NCI-H446 treated with DMSO at 0.1 percent for 48 hours (cell line): ENCODE measurements at regions not wholly inside any gene's neighbourhood (a gene's known extent, or its start where the extent isn't known, plus 50 kb on each side); places are given as distances from the start of the nearest gene placed in this dataset.
"Not testable (repeated sequence)": the region's sequence is repeated elsewhere in the genome, so short reads cannot be mapped to it uniquely, and the experiment has no call there.

ENCODE experiments used
- DNase-seq: peaks from one replicate; lab custom pipeline; 2025; lab: John Stamatoyannopoulos, UW

GRCh38 chr18:10352671-10353070, 101.8 kb upstream of the APCDD1 start:
- DNase-seq, result no peak

DNA sequence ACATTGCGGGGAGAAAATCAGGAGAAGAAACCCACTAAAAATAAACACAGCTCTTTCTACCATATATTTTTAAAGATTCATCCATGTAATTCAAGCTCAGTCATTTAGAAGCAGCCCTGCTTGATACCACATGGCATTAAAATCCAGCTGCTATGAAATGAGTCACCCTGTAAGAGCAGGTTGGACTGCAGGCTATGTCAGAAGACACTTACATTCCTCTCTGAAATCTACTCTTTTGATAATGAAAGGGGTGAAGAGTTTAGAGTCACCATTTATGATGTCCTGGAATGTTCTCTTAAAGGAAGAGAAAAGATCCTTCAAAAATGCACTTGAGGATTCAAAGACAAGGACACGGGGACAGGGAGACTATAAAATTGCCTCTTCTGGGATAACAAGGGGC, 100.6 kb upstream of the APCDD1 start:
- peak; percentile 59 for DNase-seq

DNA sequence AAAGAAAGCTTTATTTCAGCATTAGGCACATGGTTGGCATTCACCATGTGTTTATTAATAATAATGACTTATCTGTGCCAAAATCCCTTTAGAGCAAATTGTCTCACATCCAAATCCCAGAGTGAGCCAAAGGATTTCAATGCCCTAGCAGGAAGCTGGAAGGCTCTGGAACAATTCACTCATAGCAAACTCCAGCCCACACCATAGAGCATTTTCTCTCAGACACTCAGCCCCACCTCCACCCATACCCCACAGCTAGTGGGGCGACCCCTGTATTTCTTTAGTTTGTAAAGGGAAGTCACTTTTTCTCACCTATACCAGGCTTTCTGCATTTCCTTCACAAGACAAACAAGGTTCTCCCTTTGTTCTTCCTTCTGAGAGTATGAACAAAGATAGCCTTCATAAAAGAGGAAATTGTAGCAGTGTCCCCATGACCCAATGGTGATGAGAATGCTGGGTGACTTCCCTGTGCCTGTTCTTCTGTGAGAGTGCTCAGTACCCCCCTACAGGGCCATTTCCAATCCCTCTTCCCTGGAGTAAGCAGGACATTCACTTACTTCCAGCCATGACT, 100.1 kb upstream of the APCDD1 start:
- DNase-seq, result peak; percentile 63

GRCh38 chr18:10354890-10355289, 99.5 kb upstream of the APCDD1 start:
- no peak for DNase-seq

DNA sequence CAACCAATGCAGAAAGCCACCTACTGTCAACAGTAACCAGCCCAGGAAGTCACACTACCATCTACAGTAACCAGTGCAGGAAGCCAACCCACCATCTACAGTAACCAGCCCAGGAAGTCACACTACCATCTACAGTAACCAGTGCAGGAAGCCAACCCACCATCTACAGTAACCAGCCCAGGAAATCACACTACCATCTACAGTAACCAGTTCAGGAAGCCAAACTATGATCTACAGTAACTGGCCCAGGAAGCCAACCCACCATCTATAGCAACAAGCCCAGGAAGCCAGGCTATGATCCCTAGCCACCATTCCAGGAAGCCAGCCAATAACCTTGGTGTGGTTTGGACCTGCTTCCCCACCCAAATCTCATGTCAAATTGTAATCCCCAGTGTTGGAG, 97.4 kb upstream of the APCDD1 start:
- DNase-seq, result not testable (repeated sequence)

- DNase-seq, result no peak
Observed at GRCh38 chr18:10361660-10362059, 92.8 kb upstream of the APCDD1 start.

DNA sequence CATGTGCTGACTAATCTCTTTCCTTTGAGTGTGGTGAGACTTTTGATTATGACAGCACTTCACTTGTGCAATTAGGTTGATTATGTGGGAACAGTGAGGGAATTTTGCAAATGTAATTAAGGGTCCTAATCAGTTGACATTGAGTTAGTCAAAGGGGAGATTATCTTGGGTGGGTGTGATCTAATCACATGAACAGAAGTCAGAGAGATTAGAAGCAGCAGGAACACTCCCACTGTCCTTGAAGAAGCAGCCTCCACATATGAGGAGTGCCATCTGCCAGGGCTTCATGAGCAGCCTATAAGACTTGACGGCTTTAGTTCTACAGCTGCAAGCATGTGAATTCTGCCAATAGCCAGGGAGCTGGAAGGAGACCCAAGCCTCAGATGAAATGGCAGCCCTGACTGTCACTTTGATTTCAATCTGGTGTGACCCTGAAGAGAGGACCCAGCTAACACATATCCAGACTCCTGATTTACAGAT, 89.4 kb upstream of the APCDD1 start:
- DNase-seq, result no peak

GRCh38 chr18:10365901-10366300, 88.5 kb upstream of the APCDD1 start:
- DNase-seq, result no peak

DNA sequence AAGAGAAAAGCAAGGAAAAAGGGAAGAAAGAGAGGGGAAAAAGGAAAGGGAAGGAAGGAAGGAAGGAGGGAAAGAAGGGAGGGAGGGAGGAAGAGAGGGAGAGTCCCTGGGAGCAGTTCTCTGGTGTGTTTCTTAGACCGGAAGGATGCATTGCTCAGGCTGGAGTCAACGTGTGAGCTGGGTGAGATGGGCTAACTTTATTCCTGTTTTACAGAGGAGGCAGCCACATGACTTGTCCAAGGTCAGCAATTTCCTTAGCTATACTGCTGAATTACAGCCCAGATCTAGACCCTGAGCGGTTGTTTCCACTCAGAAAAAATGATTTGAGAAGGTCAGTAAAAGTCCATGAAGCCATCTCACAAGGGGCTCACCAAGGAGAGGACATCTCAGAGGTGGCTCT, 86.6 kb upstream of the APCDD1 start:
- DNase-seq, result no peak

DNA sequence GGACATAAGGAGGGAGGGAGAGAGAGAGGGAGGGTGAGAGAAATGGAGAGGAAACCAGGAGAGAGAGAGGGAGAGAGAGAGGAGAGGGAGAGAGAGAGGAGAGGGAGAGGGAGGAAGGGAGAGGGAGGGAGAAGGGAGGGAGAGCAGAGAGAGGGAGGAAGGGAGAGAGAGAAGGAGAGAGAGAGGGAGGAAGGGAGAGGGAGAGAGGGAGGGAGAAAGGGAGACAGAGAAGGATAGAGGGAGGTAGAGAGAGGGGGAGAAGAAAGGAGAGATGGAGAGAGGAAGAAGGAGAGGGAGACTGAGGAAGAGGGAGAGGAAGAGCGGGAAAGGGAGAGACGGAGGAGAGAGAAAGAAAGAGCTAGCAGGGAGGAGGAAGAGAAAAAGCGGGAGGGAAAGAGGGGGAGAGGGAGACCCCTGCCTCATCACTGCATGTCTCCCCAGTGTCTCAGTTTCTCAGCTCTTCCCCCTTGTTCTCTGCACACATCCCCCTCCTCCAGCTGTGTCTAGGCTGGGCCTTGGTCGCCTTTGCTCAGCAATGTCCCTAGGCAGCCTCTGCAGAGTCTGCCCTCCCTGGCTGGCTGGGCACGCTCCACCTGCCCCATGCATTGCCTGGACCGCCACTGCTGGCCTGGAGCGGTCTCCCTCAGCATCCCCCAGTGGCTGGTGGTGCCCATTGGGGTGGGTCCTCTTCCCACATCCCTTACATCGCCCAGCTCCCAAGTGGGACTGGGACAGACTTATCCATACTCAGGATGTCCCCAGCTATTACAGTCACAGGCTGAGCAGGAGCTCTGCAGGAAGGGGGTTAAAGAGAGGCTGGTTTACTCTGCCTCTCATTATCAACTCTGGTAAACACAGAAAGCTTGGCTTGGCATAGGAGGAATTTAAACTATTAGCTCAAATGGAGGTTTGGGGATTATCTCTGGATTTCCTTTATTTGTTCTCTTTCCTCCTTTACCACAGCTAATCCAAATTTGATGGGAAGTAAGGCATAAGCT, 85.7 kb upstream of the APCDD1 start:
- DNase-seq, result no peak

GRCh38 chr18:10370716-10371115, 83.7 kb upstream of the APCDD1 start:
- no peak for DNase-seq

- DNase-seq, result no peak
Observed at GRCh38 chr18:10371165-10371564, 83.3 kb upstream of the APCDD1 start.

DNA sequence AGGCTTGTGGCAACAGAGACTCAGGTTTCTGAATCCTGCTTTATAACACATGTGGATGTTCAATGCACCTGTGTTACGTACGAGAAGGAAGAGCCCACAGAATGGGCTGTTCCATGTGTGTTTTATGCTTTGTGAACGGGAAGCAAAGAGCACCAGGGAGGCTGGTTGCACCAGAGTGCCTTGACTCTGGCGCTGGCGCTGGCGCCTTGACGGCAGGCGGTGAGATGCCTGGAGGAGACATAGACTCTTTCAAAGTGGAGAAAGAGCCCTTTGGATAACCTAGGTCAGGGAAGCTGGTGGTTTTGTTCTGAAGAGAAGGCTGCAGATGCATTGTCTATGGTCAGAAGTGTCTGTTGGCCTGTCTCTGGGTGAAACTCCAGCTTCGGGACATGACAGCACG, 80.2 kb upstream of the APCDD1 start:
- no peak for DNase-seq

DNA sequence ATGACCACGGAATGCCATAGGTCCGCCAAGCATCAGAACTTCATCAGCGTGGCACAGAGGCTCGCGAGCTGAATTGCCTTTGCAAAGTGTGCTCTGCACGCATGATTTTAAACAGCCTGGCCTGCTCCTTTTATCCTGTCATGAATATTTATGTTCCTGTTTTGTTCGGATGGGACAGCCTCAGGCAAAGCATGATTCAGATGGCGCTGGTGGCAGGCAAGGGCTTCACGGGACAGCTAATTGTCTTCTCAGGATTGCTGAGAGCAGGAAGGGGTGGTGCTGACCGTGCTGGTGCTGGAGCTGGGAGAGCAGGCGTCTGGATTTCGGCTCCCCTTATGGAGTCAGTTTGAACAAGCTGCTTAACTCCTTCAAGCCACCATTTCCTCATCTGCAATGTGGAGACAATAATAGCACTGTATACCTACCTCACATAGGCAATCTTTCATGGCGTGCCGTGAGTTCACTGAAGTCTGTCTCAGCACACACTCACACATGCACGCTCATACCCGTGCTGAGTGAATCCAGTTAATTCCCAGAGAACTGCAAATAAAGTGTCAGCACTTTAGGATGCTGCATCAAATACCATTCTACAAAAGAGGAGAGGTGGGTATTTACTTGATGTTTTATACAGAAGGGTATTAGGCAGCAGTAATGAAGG, 79.7 kb upstream of the APCDD1 start:
- no peak for DNase-seq

GRCh38 chr18:10376731-10377130, 77.7 kb upstream of the APCDD1 start:
- DNase-seq, result no peak

- no peak for DNase-seq
Observed at GRCh38 chr18:10377956-10378355, 76.5 kb upstream of the APCDD1 start.

DNA sequence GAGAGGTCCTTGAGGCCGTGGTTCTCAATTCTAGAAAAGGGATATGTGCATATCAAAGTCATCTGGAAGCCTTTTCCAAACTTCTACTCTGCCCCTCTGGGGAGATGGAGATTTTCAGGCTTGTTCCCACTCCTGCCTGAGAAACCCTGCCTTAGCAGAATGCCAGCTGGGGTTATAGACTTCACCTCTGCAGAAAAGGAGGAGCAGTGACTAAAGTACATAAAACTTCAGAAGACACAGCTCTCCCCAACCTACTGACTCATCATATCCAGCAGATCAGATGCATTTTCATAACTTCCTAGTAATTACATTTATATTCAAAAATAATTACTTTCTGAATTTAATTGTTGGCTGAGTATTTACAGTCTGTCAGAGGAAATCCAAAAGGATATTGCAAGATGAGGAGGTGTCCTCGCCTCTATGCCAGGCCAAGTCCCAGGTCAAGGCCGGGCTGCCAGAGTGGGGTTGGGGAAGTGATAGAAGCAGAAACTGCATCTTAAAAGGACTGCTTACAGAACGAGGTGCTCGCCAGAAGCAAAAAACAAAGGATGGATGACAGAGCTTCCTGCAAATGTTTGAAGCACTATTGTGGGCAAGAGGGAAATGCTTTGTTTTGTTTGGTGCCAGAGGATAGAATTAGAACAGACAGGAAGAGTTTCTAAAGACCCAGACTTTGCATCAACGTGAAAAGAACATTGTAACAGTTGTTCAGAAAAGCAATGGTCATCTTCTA, 75.6 kb upstream of the APCDD1 start:
- no peak for DNase-seq

DNA sequence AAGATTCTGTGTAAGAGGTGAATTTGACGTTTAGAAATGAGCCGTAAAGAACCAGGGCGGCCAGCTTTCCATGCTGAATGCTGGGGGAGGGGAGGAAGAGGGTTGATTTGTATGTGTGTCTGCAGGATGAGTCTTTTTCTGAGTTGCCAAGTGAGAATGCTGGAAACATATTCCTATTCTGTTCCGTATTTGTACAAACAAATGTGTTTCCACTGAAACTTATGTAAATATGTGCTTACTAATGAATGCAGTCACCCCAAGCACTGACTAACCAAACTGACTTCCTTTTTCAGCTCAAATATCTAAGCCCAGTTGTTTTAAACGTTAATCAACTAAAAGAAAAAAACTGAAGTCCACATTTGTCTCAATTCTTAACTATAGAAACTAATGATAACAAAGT, 74.9 kb upstream of the APCDD1 start:
- no peak for DNase-seq

DNA sequence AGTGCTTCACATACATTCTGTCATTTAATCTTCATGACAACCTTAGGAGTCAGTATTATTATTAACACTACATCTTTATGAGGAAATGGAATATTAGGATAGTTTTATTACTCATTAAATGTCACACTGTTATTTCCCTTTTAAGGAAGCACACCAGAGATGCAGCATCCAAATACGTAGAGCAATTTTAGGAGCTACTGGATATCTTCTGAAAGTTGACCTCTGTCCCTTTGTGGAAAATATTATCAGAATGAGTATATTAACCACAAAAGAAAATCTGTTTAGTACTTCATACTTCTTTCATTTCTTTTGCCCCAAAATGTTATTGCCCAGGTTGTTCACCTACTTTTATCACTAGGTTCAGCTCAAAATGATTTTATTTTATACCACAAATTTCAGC, 72.9 kb upstream of the APCDD1 start:
- no peak for DNase-seq

GRCh38 chr18:10381951-10382350, 72.5 kb upstream of the APCDD1 start:
- DNase-seq, result no peak

DNA sequence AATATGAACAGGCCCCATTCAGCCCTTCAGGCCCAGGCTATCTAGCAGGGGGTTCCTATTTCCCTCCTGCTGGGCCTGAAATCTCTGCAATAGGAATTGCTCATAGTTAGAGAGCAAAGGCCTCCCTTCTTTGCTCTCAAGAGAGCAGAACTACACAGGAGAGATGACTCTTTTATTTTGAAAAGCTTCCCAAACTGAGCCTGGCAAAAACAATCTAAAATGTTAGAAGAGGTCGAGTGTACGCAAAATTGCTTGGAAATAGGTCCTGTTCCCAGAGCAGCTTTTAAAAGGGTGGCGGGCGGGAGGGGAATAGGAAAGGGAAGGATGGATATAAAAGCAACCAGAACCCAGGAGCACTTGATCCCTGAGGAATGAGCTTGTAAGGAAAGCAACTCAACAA, 68.4 kb upstream of the APCDD1 start:
- DNase-seq, result no peak

DNA sequence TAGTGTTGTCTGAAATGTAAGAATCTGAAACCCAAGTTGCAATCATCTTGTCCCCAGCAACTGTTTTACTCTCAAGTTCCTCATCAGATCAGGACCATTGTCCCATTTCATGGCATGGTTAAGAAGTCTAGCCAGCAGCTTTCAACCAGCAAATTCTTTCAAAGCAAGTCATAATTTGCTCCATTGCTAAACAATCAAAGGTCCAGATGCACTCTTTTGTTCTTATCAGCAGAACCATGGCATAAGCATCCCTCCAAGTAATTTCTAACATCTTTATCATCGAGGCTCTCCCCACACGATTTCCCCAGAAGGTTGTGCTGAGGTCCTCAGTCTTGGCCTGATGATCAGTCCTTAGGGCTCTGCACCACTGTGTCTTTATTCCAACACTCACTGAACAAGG, 67.5 kb upstream of the APCDD1 start:
- no peak for DNase-seq
